ENCODE measurements at regions not wholly inside any gene's neighbourhood (a gene's known extent, or its start where the extent isn't known, plus 50 kb on each side); places are given as distances from the start of the nearest gene placed in this dataset.
"Not testable (repeated sequence)": the region's sequence is repeated elsewhere in the genome, so short reads cannot be mapped to it uniquely, and the experiment has no call there.

GRCh38 chr20:40309731-40310130 is 379.3 kb downstream of the MAFB start:
- DNase-seq = no peak

DNA sequence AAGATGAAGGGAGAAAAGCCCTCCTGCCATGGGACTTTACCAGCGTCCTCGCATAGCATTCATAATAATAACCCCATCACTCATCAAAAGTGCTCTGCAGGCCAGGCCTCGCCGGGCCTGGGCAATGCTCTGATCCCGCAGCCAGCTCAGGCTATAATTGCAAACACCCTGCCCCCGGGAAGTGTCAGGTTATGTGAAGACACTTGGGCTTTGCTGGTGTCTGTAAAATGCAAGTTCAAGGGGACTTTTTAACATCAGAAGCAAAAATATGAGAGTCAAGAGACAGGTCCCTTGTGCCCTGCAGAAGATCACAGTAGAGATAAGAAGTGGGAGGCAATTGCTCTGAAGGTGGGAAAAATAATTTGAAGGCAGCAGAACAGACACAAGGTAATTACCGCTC is 381.0 kb downstream of the MAFB start:
- no peak for DNase-seq

DNA sequence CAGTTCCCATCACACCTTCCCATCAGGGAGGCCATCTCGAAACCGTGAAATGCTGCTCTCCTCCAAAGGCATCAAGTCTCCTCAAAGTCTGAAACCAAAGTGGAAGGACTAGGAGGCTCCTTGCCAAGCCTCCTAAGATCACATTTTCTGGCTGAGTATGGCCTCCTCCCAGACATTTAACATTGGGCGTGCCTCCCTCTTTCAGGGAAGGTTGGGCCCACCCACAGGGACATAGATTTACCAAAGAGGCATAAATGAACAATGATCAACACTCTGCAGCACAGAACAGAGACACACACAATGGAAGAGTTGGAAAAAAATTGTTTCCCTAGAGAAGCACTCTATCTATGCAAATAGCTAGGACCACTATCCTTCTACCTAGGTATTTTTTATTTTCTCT is 381.8 kb downstream of the MAFB start:
- DNase-seq = no peak

DNA sequence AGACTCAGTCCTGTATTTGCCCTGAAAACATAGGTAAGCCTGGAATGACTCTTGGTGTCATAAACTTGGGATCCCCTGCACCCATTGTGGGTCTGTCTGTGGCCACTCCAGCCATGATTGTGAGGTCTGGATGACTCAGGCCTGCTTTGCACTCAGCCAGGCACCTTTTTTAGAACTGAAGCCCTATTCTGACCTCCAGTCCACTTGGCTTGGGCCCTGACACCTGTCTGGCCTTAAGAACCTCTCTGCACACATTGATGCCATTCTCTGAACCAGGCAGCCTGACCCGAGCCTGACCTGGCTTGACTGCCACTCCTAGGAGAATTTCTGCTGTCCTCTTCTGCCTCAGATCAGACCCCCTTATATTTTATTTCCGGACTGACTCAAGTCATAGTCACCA is 383.7 kb downstream of the MAFB start:
- no peak for DNase-seq

DNA sequence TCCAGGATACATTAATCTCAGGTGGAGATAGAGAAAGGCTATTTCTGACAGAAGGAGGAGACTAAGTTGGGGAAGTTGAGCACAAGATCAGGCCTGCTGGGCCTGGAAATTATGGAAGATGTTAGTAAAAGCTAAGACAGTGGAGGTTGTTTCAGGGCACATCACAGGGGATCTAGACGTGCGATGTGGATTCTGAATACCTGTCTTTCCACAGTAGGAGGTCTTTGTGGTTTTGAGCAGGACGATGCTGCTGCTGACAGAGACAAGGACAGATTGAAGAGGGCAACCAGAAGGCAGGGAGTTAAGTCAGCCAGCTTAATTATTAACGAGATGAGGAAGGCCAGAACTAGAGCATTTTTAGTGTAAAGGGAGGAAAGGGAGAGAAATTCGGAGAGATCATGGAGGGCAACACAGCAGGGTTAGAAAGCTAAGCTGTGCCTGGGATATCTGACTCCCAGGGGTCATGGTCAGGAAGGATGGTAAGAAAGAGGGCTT is 384.9 kb downstream of the MAFB start:
- no peak for DNase-seq

DNA sequence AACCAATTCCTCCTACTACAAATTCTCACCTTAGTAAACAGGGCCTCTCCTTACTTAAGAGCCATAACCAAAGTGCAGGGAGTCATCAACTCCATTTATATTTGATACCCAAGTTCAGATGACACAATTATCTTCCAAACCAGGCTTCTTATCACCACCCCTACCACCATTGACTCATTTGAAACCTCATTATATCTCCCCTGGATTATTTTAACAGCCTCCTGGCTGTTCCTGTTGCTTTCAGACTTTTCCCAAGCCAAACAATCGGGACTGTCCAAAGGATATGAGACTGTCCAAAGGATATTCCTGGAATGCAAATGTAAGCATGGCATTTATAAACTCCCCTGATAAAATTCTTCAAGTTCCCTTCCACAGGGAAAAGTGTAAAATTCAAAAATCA is 394.3 kb downstream of the MAFB start:
- DNase-seq = no peak

GRCh38 chr20:40294175-40294574 is 394.9 kb downstream of the MAFB start:
- no peak for DNase-seq

GRCh38 chr20:40293740-40294139 is 395.3 kb downstream of the MAFB start:
- no peak for DNase-seq

DNA sequence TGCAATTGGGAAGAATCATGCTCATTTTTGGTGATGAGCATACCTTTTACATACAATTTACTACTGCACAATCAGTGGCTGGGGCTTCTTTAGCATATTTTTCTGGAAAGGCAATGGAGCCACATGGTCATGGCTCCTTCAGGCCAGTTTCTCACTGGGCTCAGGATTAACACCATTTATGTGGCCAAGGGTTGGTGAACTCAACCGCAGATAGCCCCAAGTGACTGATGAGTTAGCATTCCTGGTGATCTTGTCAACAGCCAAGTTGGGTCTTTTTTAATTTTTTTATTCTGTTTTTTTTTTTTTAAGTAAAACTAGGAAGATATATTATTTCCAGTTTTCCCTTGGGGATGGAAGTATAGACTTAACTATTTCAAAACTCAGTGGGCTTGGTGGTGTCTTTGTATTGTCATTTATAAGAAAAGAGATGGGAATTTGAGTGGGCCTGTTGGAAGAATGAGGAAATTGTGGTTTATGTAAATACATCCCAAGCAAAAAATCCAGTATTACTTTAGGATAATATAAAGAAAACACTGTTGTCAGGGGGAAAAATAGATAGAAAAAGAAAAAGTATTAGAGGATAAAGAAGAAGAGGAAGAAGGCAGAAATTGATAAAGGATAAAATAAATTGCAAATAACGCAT is 397.4 kb downstream of the MAFB start:
- DNase-seq = peak; percentile 15

DNA sequence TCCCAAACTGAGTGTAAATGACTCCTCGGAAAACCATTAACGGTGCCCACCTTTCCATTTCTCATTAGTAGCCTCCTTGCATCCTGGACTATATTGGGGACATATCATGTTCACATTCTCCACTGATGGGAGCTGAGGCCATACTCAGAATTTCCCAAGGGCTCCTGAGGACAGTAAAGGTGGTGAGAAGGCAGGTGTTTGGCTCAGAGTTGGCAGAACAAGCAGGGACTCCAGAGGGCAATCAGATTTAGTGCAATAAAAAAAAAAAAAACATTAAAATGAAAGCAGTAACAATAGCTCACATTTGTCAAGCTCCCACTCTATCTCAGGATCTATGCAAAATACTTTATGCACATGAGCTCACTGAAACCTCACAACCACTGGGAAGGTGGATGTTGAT is 401.4 kb downstream of the MAFB start:
- no peak for DNase-seq

DNA sequence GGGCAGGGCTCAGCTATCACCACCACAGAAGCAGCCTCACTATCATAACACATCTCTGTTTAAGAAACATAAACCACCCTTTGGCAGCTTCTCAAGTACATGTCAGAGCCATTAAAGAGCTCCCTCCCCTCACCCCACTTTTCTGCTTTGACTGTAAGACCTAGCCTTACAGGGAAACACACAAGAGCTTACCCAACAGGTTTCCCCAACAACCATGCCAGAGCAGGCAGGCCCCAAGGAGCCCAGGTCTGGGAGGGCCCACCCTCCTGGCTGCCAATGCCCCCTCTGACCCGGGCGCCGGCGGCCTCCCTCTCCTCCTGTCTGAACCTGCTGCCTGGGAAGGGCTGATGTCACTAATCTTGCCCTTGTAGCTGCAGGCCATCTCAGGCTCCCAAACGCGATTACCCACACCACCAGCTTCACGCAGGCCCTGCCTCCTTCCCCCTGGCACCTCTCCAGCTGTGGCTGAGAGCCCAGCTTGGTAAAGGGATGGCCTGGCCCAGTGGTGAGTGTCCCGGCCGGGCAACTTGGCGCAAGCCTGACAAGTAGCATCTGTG is 402.0 kb downstream of the MAFB start:
- DNase-seq = no peak

DNA sequence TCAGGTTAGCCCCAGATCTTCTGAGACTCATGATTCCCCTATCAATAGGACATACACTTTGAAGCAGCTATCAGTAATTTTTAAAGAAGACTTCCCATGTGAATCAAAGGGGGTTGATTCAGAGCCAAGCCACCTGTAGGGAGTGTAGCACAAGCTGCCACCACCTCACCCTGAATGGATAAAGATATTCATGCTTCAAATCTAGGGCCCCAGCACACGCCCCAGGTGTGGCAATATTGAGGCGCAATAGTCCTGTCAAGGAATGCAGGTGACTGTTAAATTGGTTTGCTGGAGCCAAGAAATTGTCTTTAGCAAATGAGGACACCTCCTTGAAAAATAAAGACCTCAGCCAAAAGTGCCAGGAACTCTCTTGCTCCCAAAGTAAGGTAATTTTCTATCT is 404.4 kb downstream of the MAFB start:
- DNase-seq = no peak

DNA sequence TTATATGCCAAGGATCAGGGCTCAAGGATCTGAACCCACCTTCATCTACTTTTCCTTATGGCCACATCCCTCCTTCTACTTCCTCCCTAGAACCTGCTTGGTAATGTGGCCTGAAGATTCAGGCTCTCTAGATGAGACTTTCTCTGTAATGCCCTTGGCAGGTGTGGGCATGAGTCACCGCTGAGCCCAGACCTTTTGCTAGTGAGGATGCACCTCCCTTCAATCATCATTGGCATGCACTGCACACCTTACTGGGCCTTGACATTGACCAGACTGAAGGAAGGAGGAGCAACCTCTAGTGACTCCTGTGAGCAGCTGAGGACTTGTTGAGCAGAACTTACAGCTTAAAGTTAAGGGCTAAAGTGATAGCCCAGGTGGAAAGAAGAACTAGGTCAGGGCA is 405.3 kb downstream of the MAFB start:
- no peak for DNase-seq

- DNase-seq = peak; percentile 13
Measured at GRCh38 chr20:40282941-40283340, 406.1 kb downstream of the MAFB start.

DNA sequence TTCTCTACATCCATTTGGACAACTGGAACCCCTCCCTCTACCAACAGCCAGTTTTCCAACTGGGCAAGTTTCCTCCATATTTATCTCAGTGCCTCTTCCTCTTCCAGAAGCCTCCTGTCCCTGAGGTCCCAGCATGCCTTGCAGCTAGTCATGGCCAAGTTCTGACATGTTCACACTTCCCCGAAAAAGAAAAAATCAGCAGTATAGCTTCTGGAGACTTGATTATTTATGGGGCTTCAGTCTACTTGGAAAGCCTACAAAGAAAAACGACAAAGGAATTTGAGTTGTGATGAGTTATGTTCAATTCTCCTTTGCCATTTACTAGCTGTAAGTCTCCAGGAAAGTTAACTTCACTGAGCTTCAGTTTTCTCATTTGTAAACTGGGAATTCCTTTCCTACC is 406.5 kb downstream of the MAFB start:
- DNase-seq = no peak

GRCh38 chr20:40280616-40281015 is 408.4 kb downstream of the MAFB start:
- peak; percentile 66 for DNase-seq

DNA sequence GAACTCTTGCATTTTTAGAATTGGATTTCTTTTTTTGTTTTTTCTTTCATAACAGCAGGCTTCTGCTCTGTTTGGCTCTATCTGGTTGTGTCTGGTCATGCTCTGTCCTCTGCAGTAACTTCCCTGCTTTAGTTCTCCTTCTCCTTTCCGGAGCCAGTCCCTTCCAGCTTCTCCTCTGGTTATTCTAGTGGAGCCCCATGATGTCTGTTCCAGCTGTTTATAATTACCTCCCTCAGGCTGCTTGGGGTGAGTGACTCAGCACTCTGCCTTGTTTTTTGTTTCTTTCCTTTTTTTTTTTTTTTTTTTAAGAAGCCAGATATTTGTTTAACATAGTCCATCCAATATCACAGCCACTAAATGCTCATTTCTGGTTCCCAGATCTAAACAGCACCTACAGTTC is 409.6 kb downstream of the MAFB start:
- DNase-seq = peak; percentile 90

DNA sequence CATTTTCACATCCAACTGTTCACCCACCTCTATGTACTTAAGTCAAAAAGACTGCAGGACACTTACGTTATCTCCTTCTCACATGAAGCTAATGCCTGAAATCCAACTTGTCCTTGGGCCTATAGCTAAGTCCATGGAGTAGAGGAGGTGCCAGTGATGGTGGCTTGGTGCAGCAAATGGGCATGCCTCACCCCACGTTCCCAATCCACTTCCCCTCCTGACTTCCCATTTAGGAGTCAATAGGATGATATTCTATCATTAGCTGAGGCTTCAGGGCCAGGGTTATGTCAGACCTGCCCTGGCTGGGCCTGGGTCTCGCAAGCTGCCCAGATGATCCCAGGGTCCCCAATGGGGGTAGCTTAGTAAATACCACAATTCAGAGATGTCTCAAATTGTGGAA is 410.4 kb downstream of the MAFB start:
- peak; percentile 23 for DNase-seq

DNA sequence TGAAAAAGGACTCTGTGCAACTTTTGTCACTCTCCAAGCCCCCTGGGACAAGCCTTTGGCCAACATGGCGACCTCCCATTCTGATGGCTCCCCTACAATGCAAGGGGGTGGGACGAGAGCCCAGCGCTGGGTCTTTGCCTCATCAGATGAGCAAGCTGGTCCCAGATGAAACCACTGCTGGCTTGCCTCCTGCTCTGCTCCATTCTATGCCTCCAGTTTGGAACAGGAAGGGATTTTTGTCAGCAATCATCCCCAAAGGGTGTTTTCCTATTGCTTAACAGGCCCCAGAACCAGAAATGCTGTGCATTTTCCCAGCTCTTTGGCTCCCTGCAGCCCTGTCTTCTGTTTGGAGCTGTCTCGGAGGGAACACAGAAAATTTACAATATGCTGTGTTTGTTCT is 412.7 kb downstream of the MAFB start:
- DNase-seq = no peak

DNA sequence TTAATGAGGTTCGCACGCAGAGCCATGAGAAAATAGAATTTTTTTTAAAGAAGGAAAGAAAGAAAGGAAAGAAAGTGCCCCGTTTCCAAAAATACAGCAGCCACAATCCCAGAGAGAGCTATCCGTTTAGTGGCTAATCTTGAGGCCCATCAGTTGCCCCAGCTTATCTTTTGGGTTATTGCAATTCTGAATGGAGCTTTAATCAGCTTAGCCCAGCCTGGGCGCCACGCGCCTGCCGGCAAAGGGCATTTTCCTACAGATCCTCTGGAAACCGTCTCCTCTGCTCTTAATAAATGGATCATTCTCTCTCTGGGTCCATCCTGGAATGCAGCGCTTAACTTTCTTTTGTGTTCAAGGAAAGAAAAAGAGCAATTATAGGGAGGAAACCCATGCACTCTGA is 413.3 kb downstream of the MAFB start:
- DNase-seq = no peak

GRCh38 chr20:40274912-40275533 is 414.0 kb downstream of the MAFB start:
- DNase-seq = no peak

DNA sequence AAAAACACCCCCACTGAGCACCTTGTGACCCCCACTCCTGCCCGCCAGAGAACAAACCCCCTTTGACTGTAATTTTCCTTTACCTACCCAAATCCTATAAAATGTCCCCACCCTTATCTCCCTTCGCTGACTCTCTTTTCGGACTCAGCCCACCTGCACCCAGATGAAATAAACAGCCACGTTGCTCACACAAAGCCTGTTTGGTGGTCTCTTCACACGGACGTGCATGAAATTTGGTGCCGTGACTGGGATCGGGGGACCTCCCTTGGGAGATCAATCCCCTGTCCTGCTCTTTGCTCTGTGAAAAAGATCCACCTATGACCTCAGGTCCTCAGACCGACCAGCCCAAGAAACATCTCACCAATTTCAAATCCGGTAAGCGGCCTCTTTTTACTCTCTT is 419.8 kb downstream of the MAFB start:
- DNase-seq = not testable (repeated sequence)

DNA sequence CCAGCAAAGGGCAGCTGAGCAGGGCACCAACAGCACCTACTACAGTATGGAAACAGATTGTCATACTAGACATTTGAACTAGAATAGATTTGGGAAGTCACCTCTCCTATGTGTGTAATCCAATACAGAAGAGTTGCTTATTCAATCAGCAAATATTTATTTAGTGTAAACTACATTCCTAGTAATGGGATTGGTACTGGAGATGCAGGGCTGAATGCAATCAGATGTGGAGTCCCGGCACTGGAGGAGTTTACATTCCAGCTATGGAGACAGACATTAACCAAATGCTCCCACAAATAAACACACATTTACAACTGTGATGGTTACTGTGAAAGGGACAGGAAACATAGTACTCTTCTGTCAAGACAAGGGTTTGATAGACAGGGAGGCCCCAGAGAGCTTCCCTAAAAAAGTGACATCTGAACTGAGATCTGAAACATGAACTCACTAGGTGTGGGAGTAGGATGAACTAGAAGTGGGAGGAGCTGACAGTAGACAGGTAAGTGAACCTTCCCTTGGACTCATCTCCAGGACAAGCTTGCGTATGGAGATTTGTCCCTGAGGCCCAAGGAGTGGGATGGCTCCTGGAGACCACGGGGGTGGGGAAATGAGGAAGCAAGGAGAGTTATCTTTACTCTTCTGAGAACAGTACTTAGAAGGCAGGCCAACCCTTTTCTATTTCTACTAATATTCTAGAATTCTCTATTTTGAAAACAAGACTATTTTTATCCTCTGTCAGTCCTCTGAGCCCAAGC is 420.5 kb downstream of the MAFB start:
- DNase-seq = no peak
